H1 (cell line): ENCODE measurements at regions not wholly inside any gene's neighbourhood (a gene's known extent, or its start where the extent isn't known, plus 50 kb on each side); places are given as distances from the start of the nearest gene placed in this dataset.

Experiments
- ATF3 ChIP-seq: IDR thresholded peaks from 2 replicates; pipeline ENCODE4 v1.6.1; 2011; ENCODE audit warnings: low read depth, mild to moderate bottlenecking, low read length; ENCODE audit not compliant: insufficient read depth
- CEBPB ChIP-seq: IDR thresholded peaks from 2 replicates; pipeline ENCODE4 v1.6.1; 2012; ENCODE audit warnings: low read depth, low read length
- CHD2 ChIP-seq: IDR thresholded peaks from 2 replicates; pipeline ENCODE4 v1.6.1; 2012; ENCODE audit warnings: low read length, improper control_type of control experiment
- CTCF ChIP-seq, 3 experiments: IDR thresholded peaks; 1 replicate in 2 of 3; 2 replicates in 1 of 3; pipeline versions ENCODE4 v1.5.1 to v1.6.1; 2011; ENCODE audit warnings: low read length in 3 of 3, mild to moderate bottlenecking in 3 of 3, inconsistent platforms in 2 of 3, low read depth in 1 of 3, moderate library complexity in 1 of 3; ENCODE audit not compliant: insufficient read depth in 1 of 3; ENCODE audit errors: control extremely low read depth in 1 of 3
- FOSL1 ChIP-seq: IDR thresholded peaks from 2 replicates; pipeline ENCODE4 v1.6.1; 2011; ENCODE audit warnings: mild to moderate bottlenecking, low read depth, low read length, moderate library complexity; ENCODE audit not compliant: insufficient read depth
- GTF2F1 ChIP-seq: IDR thresholded peaks from 2 replicates; pipeline ENCODE4 v1.6.1; 2012; ENCODE audit warnings: low read depth, low read length, improper control_type of control experiment, borderline replicate concordance
- JUND ChIP-seq: IDR thresholded peaks from 2 replicates; pipeline ENCODE4 v1.6.1; 2011; ENCODE audit warnings: mild to moderate bottlenecking, improper control_type of control experiment, low read length
- POLR2A ChIP-seq, 2 experiments: IDR thresholded peaks; 1 replicate in 1 of 2; 2 replicates in 1 of 2; pipeline ENCODE4 v1.6.1; 2011; ENCODE audit warnings: low read depth in 2 of 2, low read length in 2 of 2, mild to moderate bottlenecking in 2 of 2; ENCODE audit errors: control extremely low read depth in 1 of 2
- RFX5 ChIP-seq: IDR thresholded peaks from 2 replicates; pipeline ENCODE4 v1.6.1; 2011; ENCODE audit warnings: low read depth, low read length, improper control_type of control experiment, borderline replicate concordance
- SIN3A ChIP-seq, 2 experiments: IDR thresholded peaks in 1 of 2; conservative IDR thresholded peaks in 1 of 2; 2 replicates each; pipeline ENCODE4 v1.6.1; 2011 to 2012; ENCODE audit warnings: low read length in 2 of 2, improper control_type of control experiment in 1 of 2, low read depth in 1 of 2, mild to moderate bottlenecking in 1 of 2
- SRF ChIP-seq: IDR thresholded peaks from 2 replicates; pipeline ENCODE4 v1.6.1; 2011; ENCODE audit warnings: mild to moderate bottlenecking, low read depth, low read length, moderate library complexity
- SUZ12 ChIP-seq: fragments of 200-600 bp; sonication (generic); IDR thresholded peaks from 2 replicates; pipeline ENCODE4 v1.6.1; 2012; ENCODE audit warnings: mild to moderate bottlenecking, inconsistent platforms, low read length, moderate library complexity, mixed read lengths

GRCh38 chr2:201968050-201968449 is 65.6 kb upstream of the FZD7 start:
- TF ChIP-seq ATF3 (no peak), CTCF (IDR thresholded peaks at IDR 0.05; ENCODE audit: control extremely low read depth in 1 of 3, insufficient read depth in 1 of 3, low read depth in 1 of 3, low read length in 3 of 3) (no peak), JUND (no peak), FOSL1 (no peak), CHD2 (no peak), SRF (no peak), RFX5 (no peak), POLR2A (IDR thresholded peaks at IDR 0.05; ENCODE audit: control extremely low read depth in 1 of 2, low read depth in 2 of 2, low read length in 2 of 2) (no peak), SUZ12 (no peak), CEBPB (no peak), SIN3A (conservative IDR thresholded peaks at IDR 0.05 in 1 of 2, IDR thresholded peaks at IDR 0.05 in 1 of 2; ENCODE audit: low read depth in 1 of 2, low read length in 2 of 2) (no peak), GTF2F1 (no peak)
